H7 (cell line): ENCODE measurements at regions not wholly inside any gene's neighbourhood (a gene's known extent, or its start where the extent isn't known, plus 50 kb on each side); places are given as distances from the start of the nearest gene placed in this dataset.
"Not testable (repeated sequence)": the region's sequence is repeated elsewhere in the genome, so short reads cannot be mapped to it uniquely, and the experiment has no call there.

Source experiments
- DNase-seq: peaks from one replicate; pipeline ENCODE4 v3.0.0; 2012
- H3K27me3 ChIP-seq: 2 replicates; pipeline ENCODE4 v1.6.0; 2011; ENCODE audit warnings: mild to moderate bottlenecking, low read length; ENCODE audit not compliant: control insufficient read depth, insufficient read depth
- H3K36me3 ChIP-seq: replicated peaks from 2 replicates; pipeline ENCODE4 v1.5.1; 2011; ENCODE audit warnings: low read length; ENCODE audit not compliant: control insufficient read depth, insufficient read depth
- H3K4me3 ChIP-seq: 2 replicates; pipeline ENCODE4 v1.5.1; 2011; ENCODE audit warnings: low read depth, mild to moderate bottlenecking, control low read depth, low read length, moderate library complexity; ENCODE audit not compliant: insufficient read depth

DNA sequence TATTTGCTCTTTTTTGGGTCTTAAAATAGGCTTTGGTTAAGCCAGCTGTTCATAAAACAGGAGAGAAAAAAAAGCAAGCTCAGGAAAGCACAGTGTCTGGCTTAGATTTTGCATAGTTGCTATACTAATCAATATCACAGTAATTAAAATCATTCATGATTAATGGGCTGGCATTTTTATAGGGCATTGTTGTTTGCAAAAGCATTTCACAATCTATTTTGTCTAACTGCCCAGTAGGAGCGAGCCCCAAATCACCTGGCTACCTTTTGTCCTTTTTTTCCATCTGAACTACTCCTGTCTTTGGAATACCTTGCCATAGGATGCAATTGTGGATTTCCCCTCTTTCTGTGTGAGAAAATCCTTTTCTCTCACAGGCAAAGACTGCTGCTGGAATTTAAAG, 619.8 kb downstream of the JRKL start:
- Histone ChIP-seq H3K4me3 (no peak overlapping the region), H3K36me3 (no peaks in the 10 kb centered on the region), H3K27me3 (no peaks in the 10 kb centered on the region)
- no peak for DNase-seq

DNA sequence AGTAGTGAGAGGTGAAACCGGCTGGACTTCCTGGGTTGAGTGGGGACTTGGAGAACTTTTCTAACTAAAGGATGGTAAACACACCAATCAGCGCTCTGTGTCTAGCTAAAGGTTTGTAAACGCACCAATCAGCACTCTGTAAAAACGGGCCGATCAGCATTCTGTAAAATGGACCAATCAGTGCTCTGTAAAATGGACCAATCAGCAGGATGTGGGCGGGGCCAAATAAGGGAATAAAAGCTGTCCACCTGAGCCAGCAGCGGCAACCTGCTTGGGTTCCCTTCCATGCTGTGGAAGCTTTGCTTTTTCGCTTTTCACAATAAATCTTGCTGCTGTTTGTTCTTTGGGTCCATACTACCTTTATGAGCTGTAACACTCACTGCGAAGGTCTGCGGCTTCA, 621.2 kb downstream of the JRKL start:
- not testable (repeated sequence) for H3K27me3 ChIP-seq, H3K36me3 ChIP-seq, H3K4me3 ChIP-seq, DNase-seq

DNA sequence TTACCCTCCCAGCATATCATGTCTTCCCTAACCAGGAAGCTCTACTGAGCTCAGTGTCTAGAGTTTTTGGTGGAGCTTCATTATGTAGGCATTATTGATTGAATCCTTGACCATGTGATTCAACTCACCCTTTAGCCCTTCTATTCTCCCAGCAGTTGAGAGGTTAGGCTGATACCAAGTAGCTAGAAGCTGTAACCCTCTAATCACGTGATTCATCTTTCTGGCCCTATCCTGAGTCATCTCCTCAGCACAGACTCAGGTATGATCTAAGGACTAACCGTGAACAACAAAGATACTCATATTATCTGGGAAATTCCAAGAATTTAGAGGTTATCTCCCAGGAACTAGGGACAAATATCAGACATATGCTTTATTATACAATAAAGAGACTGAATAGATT, 625.5 kb downstream of the JRKL start:
- no peak overlapping the region for H3K4me3 ChIP-seq
- no peak for DNase-seq

GRCh38 chr11:97019305-97019704, 629.5 kb downstream of the JRKL start:
- DNase-seq = no peak
- H3K4me3 ChIP-seq = no peak overlapping the region
- no peaks in the 10 kb centered on the region for H3K27me3 ChIP-seq
- H3K36me3 ChIP-seq = no peaks in the 10 kb centered on the region

More for the DNA sequence above, 625.5 kb downstream of the JRKL start:
- Histone ChIP-seq H3K36me3 (no peaks in the 10 kb centered on the region), H3K27me3 (no peaks in the 10 kb centered on the region)

DNA sequence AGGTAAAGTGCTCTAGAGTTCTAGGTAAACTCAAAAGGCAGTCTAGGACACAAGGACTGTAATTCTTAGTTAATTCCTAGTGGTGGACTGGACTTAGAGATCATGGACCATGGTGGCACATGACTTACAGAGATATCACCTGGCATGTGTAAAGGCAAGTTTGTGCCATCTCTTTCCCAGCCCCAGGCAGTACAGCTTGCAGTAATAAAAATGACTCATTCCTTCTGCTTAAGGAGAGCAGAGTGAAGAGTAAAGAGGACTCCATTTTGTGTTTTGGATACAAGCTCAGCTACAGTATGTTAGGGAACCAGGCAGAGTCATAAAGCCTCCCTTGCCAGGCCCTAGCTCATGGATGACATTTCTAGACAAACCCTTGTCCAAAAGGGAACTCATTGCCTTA, 629.9 kb downstream of the JRKL start:
- no peaks in the 10 kb centered on the region for H3K27me3 ChIP-seq
- no peaks in the 10 kb centered on the region for H3K36me3 ChIP-seq
- DNase-seq = no peak
- H3K4me3 ChIP-seq = no peak overlapping the region

GRCh38 chr11:97022955-97023354, 633.1 kb downstream of the JRKL start:
- Histone ChIP-seq H3K27me3 (no peaks in the 10 kb centered on the region), H3K36me3 (no peaks in the 10 kb centered on the region), H3K4me3 (no peak overlapping the region)
- DNase-seq = no peak

DNA sequence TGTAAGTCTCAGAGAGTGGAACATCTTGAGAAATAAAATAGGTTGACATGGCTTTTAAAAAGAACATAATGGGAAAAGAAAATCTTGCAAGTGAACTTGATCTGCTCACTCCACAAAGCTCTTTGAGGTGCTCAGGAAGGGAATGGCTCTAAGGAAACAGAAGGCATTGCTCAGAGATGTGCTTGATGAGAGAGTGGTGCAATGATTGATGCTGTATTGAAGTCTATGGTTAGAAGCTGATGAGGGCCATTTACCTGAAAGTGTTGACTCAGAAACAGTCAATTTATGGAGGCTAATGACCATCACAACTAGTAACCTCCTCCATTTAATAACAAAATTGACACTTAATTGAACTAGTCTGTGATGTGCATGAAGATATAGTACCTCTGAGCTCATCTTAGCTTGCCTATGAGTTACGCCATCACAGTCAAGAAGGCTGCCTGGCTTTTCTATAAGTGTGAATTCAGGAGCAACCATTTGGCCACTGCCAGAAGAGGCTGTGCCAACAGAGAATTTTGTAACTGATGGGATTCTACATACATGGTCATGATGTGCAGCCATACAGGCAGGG, 639.1 kb downstream of the JRKL start:
- no peak for DNase-seq
- H3K27me3 ChIP-seq = no peaks in the 10 kb centered on the region
- H3K36me3 ChIP-seq = no peaks in the 10 kb centered on the region
- no peak overlapping the region for H3K4me3 ChIP-seq

- H3K27me3 ChIP-seq = no peaks in the 10 kb centered on the region
- no peak overlapping the region for H3K4me3 ChIP-seq
- no peak for DNase-seq
- H3K36me3 ChIP-seq = no peaks in the 10 kb centered on the region
Measured at GRCh38 chr11:97033178-97033577, 643.4 kb downstream of the JRKL start.

- H3K27me3 ChIP-seq = no peaks in the 10 kb centered on the region
- H3K4me3 ChIP-seq = no peak overlapping the region
- no peaks in the 10 kb centered on the region for H3K36me3 ChIP-seq
- no peak for DNase-seq
Measured at GRCh38 chr11:97048481-97048880, 658.7 kb downstream of the JRKL start.

GRCh38 chr11:97060184-97060583, 670.4 kb downstream of the JRKL start:
- no peak for DNase-seq
- Histone ChIP-seq H3K36me3 (no peaks in the 10 kb centered on the region), H3K4me3 (no peak overlapping the region), H3K27me3 (no peaks in the 10 kb centered on the region)

DNA sequence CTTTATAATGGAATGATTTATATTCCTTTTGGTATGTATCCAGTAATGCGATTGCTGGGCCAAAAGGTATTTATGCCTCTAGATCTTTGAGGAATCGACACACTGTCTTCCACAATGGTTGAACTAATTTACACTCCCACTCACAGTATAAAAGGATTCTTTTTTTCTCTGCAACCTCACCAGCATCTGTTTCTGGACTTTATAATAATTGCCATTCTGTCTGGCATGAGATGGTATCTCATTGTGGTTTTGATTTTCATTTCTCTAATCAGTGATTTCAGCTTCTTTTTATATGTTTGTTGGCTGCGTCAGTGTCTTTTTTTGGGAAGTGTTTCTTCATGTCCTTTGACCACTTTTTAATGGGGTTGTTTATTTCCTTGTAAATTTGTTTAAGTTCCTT, 679.3 kb downstream of the JRKL start:
- no peak overlapping the region for H3K4me3 ChIP-seq
- no peak for DNase-seq
- no peaks in the 10 kb centered on the region for H3K36me3 ChIP-seq
- H3K27me3 ChIP-seq = no peaks in the 10 kb centered on the region

DNA sequence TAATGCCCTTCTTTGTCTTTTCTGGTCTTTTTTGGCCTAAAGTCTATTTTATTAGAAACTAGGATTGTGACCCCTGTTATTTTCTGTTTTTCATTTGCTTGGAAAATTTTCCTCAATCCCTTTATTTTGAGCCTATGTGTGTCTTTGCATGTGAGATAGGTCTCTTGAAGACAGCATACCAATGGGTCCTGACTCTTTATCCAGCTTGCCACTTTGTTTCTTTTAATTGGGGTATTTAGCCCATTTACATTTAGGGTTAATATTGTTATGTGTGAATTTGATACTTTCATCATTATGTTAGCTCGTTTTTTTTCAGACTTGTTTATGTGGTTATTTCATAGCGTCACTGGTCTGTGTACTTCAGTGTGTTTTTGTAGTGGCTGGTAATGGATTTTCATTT, 682.6 kb downstream of the JRKL start:
- no peaks in the 10 kb centered on the region for H3K27me3 ChIP-seq
- no peak for DNase-seq
- no peak overlapping the region for H3K4me3 ChIP-seq
- H3K36me3 ChIP-seq = no peaks in the 10 kb centered on the region

DNA sequence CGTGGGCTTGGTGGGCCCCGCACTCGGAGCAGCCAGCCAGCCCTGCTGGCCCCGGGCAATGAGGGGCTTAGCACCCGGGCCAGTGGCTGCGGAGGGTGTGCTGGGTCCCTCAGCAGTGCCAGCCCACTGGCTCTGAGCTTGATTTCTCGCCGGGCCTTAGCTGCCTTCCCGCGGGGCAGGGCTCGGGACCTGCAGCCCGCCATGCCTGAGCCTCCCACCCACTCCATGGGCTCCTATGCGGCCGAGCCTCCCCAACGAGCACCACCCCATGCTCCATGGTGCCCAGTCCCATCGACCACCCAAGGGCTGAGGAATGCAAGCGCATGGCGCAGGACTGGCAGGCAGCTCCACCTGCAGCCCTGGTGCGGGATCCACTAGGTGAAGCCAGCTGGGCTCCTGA, 686.9 kb downstream of the JRKL start:
- DNase-seq, H3K4me3 ChIP-seq, H3K36me3 ChIP-seq, H3K27me3 ChIP-seq: not testable (repeated sequence)

- no peak overlapping the region for H3K4me3 ChIP-seq
- DNase-seq = no peak
- H3K27me3 ChIP-seq = no peaks in the 10 kb centered on the region
- no peaks in the 10 kb centered on the region for H3K36me3 ChIP-seq
Measured at GRCh38 chr11:97078443-97078842, 688.6 kb downstream of the JRKL start.

GRCh38 chr11:97079244-97079643, 689.4 kb downstream of the JRKL start:
- Histone ChIP-seq H3K27me3 (no peaks in the 10 kb centered on the region), H3K4me3 (no peak overlapping the region), H3K36me3 (no peaks in the 10 kb centered on the region)
- DNase-seq = no peak

DNA sequence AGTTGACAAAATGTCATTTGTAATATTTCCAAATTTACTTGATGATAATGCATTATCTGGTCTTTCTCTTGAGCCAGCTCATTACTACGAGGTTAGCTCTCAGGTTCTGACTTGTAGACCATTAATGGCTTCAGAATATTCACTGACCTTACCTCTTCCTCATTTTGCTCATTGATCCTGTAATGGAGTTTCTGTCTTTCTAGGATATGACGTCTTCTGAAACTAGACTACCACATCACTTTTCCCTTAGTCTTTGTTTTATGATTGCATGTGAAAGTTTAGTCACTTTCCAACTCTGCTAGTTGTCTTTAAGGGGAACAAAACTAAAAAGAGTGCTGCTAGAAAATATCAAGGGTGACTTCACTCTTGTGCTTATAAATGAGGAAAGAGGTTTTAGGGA, 697.6 kb downstream of the JRKL start:
- Histone ChIP-seq H3K27me3 (no peaks in the 10 kb centered on the region), H3K4me3 (no peak overlapping the region), H3K36me3 (no peaks in the 10 kb centered on the region)
- DNase-seq = no peak
